SK-N-MC (cell line): ENCODE measurements at regions not wholly inside any gene's neighbourhood (a gene's known extent, or its start where the extent isn't known, plus 50 kb on each side); places are given as distances from the start of the nearest gene placed in this dataset.

Source experiments
- EZH2 ChIP-seq: fragments of 200-600 bp; sonication (generic); IDR thresholded peaks from one replicate; pipeline ENCODE4 v1.6.1; 2017; ENCODE audit warnings: antibody characterized with exemption
- POLR2AphosphoS5 ChIP-seq: IDR thresholded peaks from 2 replicates; pipeline ENCODE4 v1.6.1; 2012; ENCODE audit warnings: mild to moderate bottlenecking, low read depth, low read length, borderline replicate concordance

DNA sequence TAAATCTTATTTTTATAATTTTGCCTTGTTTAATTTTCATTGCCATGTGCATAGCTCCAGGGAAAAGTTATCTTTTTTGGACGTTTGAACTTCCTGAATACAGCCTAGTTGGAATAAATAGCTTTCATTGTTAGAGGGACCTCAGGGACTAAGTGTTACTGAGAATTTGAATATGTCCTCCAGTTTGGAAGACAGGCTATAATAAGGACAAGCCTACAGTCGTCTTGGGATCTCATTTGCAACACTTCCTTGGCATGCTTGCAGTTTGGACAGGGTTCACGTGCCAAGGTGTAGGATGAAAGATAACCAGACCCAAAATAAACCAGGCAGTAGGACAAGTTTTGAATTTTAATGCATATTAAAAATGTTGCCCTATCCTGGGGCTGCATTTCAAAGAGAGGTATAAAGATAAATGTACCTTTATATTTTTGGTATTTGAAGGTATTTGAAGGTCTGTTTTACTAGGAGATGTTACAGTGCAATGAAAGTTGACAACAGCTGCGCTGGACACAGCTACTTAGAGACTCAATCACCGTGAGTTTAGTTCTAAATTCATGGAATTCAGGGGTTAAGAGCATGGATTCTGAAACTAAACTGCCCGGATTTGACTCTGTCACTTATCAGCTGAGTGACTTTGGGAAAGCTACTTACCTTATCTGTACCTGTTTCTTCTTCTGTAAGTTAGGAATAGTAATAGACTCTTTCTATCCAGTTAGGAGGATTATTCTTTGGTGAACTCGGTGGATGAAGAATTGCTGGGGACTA lies 134.1 kb downstream of the ACTBL2 start:
- no peak for TF ChIP-seq POLR2AphosphoS5
- TF ChIP-seq EZH2: no peak
